Hematopoietic multipotent progenitor cell treated with erythropoietin and hydrocortisone succinate and interleukin-3 and kit ligand, for 6 days (in vitro differentiated cells): ENCODE measurements at regions not wholly inside any gene's neighbourhood (a gene's known extent, or its start where the extent isn't known, plus 50 kb on each side); places are given as distances from the start of the nearest gene placed in this dataset.
"Not testable (repeated sequence)": the region's sequence is repeated elsewhere in the genome, so short reads cannot be mapped to it uniquely, and the experiment has no call there.

ENCODE experiments used
- DNase-seq: peaks from one replicate; pipeline ENCODE4 v3.0.0-alpha.2; 2015

DNA sequence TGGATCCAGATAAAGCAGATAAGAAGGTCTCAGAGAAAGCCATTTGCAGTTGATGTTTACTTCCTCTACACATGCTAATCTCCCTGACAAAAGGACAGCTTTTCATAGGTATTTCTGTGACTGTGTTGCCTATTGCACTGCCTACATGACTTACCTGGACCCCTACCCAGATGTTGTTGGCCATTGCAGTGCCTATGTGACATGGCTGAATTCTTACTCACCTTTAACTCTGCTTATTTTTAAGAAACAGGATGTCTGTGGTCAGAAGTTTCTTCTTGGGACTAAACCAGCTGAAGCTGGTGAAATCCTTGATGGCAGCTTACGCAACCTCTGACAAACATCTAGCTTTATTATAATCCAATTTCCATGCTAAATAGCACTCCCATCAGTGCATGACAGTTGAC is 50.7 kb downstream of the PPIAL4D start:
- not testable (repeated sequence) for DNase-seq

DNA sequence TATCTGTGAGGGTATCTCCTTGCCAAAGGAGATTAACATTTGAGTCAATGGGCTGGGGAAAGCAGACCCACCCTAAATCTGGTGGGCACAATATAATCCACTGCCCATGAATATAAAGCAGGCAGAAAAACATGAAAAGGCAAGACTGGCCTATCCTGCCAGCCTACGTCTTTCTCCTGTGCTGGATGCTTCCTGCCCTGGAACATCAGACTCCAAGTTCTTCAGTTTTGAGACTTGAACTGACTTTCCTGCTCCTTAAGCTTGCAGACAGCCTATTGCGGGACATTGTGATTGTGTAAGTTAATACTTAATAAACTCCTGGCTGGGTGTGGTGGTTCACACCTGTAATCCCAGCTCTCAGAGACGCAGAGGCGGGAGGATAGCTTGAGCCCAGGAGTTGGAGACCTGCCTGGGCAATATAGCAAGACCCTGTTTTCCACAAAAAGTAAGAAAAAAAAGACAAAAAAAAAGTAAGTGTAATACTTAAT is 52.4 kb downstream of the PPIAL4D start:
- DNase-seq = not testable (repeated sequence)

DNA sequence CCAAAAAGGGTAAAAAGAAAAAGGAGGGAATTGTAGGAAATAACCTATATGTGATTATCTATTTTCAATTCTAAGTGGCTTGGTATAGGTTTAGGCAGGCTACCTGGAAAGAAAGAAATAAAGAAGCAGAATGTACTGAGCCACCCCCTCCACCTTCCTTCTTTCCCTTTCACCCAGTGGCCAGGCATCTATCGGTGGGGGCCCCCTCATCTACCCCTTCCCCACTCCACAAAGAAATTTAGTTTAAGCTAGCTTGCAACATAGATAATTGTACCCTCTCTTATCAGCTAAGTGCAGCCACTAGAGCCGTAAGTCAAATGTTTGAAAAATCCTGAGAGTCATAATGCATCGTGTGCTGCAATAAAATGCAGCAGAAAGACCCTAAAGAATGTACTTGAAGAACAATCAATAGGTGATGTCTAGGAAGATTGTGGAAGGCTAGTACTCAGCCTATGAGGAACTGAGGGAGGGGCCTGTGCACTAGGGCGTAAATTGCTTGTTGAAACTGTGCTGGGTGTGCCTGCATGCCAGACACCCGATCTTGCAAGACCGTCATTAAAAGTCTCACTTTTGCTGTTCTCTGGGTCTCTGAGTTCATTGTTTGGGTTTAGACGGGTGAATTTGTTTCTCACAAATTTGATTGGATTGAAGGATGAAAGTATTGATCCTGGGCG is 53.0 kb downstream of the PPIAL4D start:
- peak; percentile 13 for DNase-seq

DNA sequence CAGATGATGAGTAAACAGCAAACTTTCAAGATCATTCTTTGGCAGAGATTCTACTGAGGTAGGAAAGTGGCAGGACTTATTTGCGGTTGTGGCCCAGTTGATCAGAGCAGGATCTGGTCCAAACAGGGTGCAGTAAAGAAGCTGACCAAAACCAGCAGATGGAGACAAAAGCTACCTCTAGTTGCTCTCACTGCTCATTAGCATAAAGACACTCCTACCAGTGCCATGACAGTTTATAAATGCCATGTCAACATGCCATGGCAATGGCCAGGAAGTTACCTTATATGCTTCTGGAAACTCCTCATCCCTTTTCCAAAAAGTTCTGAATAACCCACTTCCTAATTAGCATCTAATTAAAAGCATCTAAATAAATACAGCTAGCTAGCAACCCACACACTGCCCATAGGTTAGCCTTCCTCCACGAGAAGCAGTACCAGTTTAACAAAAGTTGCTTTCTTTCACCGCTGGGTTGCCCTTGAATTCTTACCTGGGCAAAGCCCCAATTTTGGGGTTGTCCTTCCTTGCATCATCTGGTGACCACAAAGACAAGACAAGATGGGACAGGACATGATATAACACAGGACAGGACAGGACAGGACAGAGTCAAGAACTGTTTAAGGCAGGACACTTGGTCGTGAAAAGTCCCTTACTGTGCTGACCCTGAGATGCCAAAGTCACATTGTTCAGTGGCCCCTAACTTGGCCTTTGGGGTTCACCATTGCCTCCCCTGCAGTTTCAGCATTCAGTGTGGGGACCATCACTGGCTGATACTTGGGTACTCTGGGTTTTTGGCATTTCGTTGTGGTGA is 59.2 kb downstream of the PPIAL4D start:
- not testable (repeated sequence) for DNase-seq

DNA sequence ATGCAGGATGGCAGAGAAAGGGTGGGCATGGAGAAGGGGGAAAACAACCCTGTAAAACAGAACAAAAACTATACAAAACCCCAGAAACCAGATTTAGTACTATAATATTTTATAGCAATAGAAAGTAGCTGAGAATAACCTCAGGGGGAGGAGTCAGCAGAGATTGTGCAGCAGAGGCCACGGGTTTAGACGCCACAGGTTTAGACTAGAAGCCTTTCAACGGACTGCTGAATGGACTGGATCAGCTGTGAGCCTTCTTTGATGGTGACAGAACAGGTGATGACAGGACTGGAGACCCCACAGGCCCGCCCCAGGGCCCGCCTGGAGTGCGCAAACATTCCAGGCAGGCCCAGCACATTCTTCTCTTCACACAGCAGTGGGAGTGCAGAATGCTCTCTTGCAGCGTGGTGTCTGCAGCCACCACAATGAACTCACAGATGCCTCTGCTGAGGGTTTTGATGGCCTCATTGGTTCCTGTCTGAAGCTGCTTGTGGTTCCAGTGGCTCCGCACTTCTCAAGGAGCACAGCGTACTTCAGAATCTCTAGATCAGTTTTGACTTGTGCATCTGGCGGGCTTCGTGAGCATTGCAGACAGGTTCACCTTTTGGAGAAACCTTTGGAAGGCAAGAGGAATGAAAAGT is 65.6 kb downstream of the PPIAL4D start:
- DNase-seq = not testable (repeated sequence)

DNA sequence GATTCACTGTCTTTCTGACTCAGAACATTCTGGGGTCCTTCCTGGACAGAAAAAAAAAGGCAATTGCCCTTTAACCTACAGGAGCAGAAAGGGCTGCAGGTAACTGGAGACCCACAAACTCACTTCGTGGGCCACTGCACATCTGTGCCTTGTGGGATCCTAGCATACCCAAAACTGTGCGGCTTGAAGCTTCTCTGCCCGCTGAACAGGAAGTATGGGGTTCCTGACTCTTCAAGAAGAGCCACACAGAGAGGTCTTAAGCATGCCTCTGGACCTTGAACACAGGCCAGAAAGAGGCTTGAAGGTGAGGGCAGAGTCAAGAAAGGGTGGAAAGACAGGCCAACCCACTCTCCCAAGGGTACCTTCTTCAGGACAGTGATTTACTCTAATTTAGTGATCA is 67.6 kb downstream of the PPIAL4D start:
- not testable (repeated sequence) for DNase-seq

DNA sequence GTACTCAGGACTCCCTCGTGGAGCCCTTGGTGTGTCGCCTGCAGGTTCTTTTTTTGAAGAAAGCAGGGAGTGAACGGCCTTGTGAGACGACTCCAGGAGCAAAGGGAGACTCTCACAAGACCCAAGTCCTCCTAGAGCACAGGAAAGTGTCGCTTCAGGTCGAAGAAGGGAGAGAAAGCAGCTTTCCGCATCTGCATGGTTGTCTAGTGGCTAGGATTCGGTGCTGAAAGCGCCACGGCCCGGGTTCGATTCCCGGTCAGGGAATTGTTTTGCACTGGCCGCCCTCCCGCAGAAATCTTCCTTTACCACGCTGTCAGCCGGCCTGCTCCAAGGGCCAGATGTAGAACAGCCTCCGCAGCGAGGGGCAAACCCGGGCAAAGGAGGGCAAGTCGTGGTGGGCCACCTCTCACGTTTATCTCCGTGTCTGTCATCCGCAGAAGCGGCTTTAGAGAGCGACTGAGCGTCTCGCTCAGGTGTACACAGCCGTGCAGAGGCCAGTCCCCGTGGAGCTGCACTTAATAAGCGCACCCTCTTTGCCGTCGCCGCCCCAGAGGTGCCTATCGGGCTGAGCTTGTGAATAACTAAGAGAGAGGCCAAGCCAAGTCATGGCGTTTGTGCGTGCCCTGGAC is 72.6 kb downstream of the FAM72D start:
- DNase-seq = not testable (repeated sequence)

DNA sequence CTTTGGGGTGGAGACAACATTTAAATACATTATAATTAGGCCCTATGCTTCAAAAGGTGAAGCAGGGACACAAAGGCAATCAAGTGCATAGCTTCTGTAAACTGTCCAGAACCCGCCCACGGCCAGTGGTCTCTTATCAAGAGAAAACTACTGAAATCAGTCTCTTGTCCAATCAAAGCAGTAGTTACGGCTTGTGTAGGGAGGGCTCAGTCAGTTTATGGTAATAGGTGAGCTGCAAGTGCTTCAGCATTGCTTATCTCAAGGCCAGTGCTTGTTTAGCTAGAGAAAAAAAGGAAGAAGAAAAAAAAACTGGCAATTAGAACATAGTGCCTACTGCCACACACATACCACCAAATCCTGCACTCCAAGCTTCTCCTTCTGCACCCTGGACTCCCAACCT is 68.6 kb downstream of the FAM72D start:
- not testable (repeated sequence) for DNase-seq
